Renal cortical epithelial cell (primary cell): ENCODE measurements at regions not wholly inside any gene's neighbourhood (a gene's known extent, or its start where the extent isn't known, plus 50 kb on each side); places are given as distances from the start of the nearest gene placed in this dataset.

Source experiments
- DNase-seq: peaks from one replicate; pipeline ENCODE4 v3.0.0-alpha.2; 2011; ENCODE audit warnings: low read depth

DNA sequence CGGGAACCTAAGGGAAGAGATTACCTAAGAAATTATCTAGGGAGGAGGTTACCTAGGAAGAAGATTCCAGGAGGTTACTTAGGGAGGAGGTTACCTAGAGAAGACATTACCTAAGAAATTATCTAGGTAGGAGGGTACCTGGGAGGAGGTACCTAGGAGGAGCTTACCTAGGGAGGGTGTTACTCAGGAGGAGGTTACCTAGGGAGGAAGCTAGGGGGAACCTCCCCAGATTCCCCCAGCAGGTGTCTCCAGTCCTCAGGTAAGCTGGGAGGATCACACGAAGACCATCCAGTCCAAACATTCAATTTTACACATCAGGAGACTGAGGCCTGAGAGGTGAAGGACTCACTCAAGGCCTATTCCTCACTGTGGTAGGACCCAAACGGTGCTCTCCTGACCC lies 482.8 kb downstream of the TBC1D22A start:
- no peak for DNase-seq

DNA sequence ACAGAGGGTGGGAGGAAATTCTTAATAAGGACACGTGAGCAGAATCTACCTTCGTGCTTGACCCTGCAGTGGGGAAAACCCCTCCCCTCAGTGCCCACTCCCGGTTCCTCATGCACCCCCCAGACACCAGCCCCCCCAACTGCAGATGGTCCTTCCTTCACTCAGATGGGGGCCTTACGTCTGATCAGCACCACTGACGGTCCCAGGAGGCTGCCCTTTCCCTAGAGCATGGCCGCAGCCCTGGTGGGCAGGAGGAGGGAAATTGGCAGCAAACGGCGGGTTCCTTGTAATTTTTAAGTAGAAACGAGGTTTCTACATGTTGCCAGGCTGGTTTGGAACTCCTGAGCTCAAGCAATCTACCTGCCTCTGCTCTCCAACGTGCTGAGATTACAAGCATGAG lies 477.7 kb downstream of the TBC1D22A start:
- DNase-seq: no peak

DNA sequence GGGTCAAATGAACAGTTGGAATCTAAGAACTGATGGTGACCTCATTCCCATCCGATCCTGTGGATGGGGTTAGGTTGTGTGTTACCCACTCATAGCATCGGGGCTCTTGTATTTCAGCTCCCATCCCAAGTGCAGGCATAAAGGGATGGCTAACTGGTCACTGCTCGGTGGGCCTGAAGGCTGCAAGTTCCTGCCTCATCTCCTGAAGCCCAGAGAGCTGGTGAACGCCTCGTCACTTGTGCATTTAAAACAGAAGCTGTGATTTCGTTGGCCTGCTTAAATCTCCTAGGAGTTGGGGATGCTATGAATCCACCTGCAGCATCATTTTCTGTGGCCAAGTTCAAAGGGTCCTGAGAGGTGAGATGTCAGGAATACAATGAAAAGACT lies 477.0 kb downstream of the TBC1D22A start:
- DNase-seq: no peak

GRCh38 chr22:47238690-47239473 lies 476.4 kb downstream of the TBC1D22A start:
- no peak for DNase-seq

GRCh38 chr22:47237890-47238480 lies 475.5 kb downstream of the TBC1D22A start:
- no peak for DNase-seq

GRCh38 chr22:47236718-47237117 lies 474.3 kb downstream of the TBC1D22A start:
- no peak for DNase-seq

DNA sequence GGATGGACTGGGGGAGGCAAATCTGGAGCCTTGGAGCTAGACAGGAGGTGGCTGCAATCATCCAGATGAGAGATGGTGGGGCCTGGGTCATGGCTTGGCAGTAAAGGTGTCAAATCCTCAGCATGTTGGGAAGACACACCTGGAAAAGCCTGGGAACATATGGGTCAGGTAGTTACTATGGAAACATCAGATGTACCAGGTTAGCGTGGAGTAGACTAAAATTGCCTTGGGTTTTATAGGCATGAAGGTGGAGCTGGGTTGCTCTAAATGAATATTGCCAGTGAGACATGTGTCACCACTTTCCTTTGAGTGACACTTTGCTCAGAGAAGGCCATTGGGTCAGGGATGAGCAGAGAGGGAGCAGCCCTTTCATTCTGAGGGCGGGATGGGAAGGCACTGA lies 473.7 kb downstream of the TBC1D22A start:
- DNase-seq: no peak

- DNase-seq: no peak
Measured at GRCh38 chr22:47233316-47234243, 471.1 kb downstream of the TBC1D22A start.

- no peak for DNase-seq
Measured at GRCh38 chr22:47232753-47233152, 470.3 kb downstream of the TBC1D22A start.

- DNase-seq: no peak
Measured at GRCh38 chr22:47232197-47232596, 469.7 kb downstream of the TBC1D22A start.

- no peak for DNase-seq
Measured at GRCh38 chr22:47231759-47232158, 469.3 kb downstream of the TBC1D22A start.

- no peak for DNase-seq
Measured at GRCh38 chr22:47230741-47231140, 468.3 kb downstream of the TBC1D22A start.

GRCh38 chr22:47230251-47230650 lies 467.8 kb downstream of the TBC1D22A start:
- no peak for DNase-seq

DNA sequence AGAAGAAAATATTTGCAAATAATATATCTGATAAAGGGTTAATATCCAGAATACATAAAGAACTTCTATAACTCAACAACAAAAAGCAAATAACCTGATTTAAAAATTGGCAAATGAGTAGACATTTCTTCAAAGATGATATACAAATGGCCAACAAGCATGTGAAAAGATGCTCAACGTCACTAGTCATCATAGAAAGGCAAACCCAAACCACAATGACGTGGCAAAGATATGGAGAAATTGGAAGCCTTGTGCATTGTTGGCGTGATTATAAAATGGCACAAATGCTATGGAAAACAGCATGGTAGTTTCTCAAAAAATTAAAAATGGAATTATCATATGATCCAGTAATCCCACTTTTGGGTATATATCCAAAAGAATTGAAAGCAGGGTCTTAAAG lies 466.3 kb downstream of the TBC1D22A start:
- no peak for DNase-seq

GRCh38 chr22:47225931-47226633 lies 463.6 kb downstream of the TBC1D22A start:
- no peak for DNase-seq

DNA sequence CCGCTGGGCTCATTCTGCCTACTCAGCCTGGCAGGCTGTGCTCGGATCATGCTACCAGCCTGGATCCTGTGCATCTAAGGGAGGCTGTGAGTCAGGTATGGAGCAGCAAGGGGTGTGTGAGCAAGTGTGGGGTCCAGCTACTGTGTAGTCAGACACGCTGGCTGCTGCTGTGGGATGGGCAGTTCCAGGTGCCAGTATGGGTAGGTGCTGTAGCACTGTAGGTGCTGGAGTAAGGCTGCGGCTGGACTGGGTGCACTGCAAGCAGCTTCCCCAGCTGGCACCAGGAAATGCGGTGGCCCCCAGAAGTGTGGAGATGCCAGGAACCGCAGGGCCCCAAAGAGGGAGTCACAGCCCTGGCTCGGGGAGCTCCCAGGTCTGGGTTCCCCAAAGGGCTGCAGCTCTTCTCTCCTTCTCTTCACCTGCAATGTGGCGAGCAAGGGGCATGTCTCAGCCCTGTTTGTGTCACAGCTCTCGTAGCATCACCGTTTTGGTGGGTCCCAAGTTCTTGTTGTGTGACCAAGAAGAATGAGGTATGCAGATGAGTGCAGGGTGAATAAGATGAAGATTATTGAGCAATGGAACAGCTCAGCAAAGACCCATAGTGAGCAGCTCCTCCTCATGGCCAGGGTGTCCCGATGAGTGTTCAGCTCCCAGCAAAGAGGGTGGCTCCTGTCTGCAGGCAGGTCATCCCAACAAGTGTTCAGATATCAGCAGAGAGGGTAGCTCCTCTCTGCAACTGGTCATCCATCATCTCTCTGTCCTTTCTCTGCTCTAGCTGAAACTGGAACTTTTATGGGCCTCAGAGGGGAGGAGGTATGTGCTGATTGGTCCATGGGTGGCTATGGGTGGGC lies 462.9 kb downstream of the TBC1D22A start:
- no peak for DNase-seq
